Femur (tissue), 1 donor: ENCODE measurements at regions not wholly inside any gene's neighbourhood (a gene's known extent, or its start where the extent isn't known, plus 50 kb on each side); places are given as distances from the start of the nearest gene placed in this dataset.
"Not testable (repeated sequence)": the region's sequence is repeated elsewhere in the genome, so short reads cannot be mapped to it uniquely, and the experiment has no call there.

Source experiments
- DNase-seq: peaks from one replicate; pipeline ENCODE4 v3.0.0-alpha.2; 2017

GRCh38 chr6:102126488-102126887 lies 733.0 kb downstream of the GRIK2 start:
- no peak for DNase-seq

GRCh38 chr6:102127253-102127652 lies 733.7 kb downstream of the GRIK2 start:
- DNase-seq = no peak

GRCh38 chr6:102137859-102138258 lies 744.4 kb downstream of the GRIK2 start:
- DNase-seq = peak; percentile 35

GRCh38 chr6:102149191-102149590 lies 755.7 kb downstream of the GRIK2 start:
- no peak for DNase-seq

- no peak for DNase-seq
Measured at GRCh38 chr6:102150549-102150948, 757.0 kb downstream of the GRIK2 start.

GRCh38 chr6:102154176-102154575 lies 760.7 kb downstream of the GRIK2 start:
- DNase-seq = no peak

- no peak for DNase-seq
Measured at GRCh38 chr6:102154874-102155273, 761.4 kb downstream of the GRIK2 start.

GRCh38 chr6:102169802-102170201 lies 776.3 kb downstream of the GRIK2 start:
- DNase-seq = not testable (repeated sequence)

GRCh38 chr6:102187186-102187585 lies 793.7 kb downstream of the GRIK2 start:
- DNase-seq = no peak

- DNase-seq = no peak
Measured at GRCh38 chr6:102195311-102195710, 801.8 kb downstream of the GRIK2 start.

GRCh38 chr6:102197211-102197610 lies 803.7 kb downstream of the GRIK2 start:
- DNase-seq = no peak

GRCh38 chr6:102204351-102204750 lies 810.8 kb downstream of the GRIK2 start:
- no peak for DNase-seq

- DNase-seq = no peak
Measured at GRCh38 chr6:102215425-102215824, 821.9 kb downstream of the GRIK2 start.

- no peak for DNase-seq
Measured at GRCh38 chr6:102216232-102216631, 822.7 kb downstream of the GRIK2 start.

GRCh38 chr6:102223942-102224341 lies 830.4 kb downstream of the GRIK2 start:
- no peak for DNase-seq

GRCh38 chr6:102229271-102229670 lies 835.8 kb downstream of the GRIK2 start:
- DNase-seq = no peak
